H1 (cell line): ENCODE measurements at regions not wholly inside any gene's neighbourhood (a gene's known extent, or its start where the extent isn't known, plus 50 kb on each side); places are given as distances from the start of the nearest gene placed in this dataset.

ENCODE experiments used
- CTCF ChIA-PET: fragments of 300-600 bp; sonication (Branson Sonifier 250); formaldehyde crosslinking; loops from one replicate; lab custom pipeline; 2021; ENCODE audit not compliant: partially characterized antibody; lab: Charles Lee
- POLR2A ChIA-PET: fragments of 300-600 bp; sonication (Branson Sonifier 250); formaldehyde crosslinking; loops from one replicate; lab custom pipeline; 2021; ENCODE audit warnings: inconsistent platforms; ENCODE audit not compliant: partially characterized antibody; lab: Charles Lee
- DNase-seq, 2 experiments: peaks; one replicate each; pipeline versions ENCODE4 v3.0.0 to v3.0.0-alpha.2; 2010 to 2022; ENCODE audit warnings: low spot score in 2 of 2, low read depth in 1 of 2, mixed read lengths in 1 of 2
- FAIRE-seq: peaks from 2 replicates; lab custom pipeline; 2011; peaks lifted over from hg19 to GRCh38; lab: Jason Lieb, UNC
- H2AFZ ChIP-seq: 2 replicates; pipeline ENCODE4 v1.8.1; 2012; ENCODE audit warnings: low read length, inconsistent platforms
- H2AK5ac ChIP-seq: 2 replicates; pipeline ENCODE4 v1.6.1; 2013; ENCODE audit warnings: low read depth, low read length
- H2BK120ac ChIP-seq: replicated peaks from 2 replicates; pipeline ENCODE3; 2013; ENCODE audit warnings: low read depth, low read length, inconsistent platforms
- H2BK12ac ChIP-seq: 2 replicates; pipeline ENCODE4 v1.6.1; 2013; ENCODE audit warnings: low read depth, low read length
- H2BK15ac ChIP-seq: 2 replicates; pipeline ENCODE4 v1.6.1; 2013; ENCODE audit warnings: low read length
- H2BK20ac ChIP-seq: 2 replicates; pipeline ENCODE4 v1.6.1; 2013; ENCODE audit warnings: low read length
- H2BK5ac ChIP-seq: 2 replicates; pipeline ENCODE4 v1.6.1; 2013; ENCODE audit warnings: low read depth, low read length
- H3K14ac ChIP-seq: 2 replicates; pipeline ENCODE4 v1.6.1; 2013; ENCODE audit warnings: inconsistent platforms; ENCODE audit not compliant: insufficient read length
- H3K18ac ChIP-seq: 2 replicates; pipeline ENCODE4 v1.6.1; 2013; ENCODE audit warnings: low read length; ENCODE audit errors: extremely low read depth
- H3K23ac ChIP-seq: 2 replicates; pipeline ENCODE4 v1.6.1; 2013; ENCODE audit warnings: inconsistent platforms; ENCODE audit not compliant: insufficient read length
- H3K23me2 ChIP-seq: 2 replicates; pipeline ENCODE4 v1.6.1; 2013; ENCODE audit warnings: low read depth, low read length
- H3K27ac ChIP-seq: 2 replicates; pipeline ENCODE4 v1.6.1; 2011; ENCODE audit warnings: low read depth, low read length, inconsistent platforms
- H3K27me3 ChIP-seq, 4 experiments: replicated peaks in 1 of 4; 1 replicate in 1 of 4; 2 replicates in 3 of 4; pipeline versions ENCODE4 v1.6.1 to v1.8.1; 2011 to 2013; ENCODE audit warnings: low read length in 3 of 4, mild to moderate bottlenecking in 3 of 4, inconsistent platforms in 2 of 4, mixed read lengths in 2 of 4, moderate library complexity in 1 of 4; ENCODE audit not compliant: control insufficient read depth in 3 of 4, insufficient read depth in 3 of 4; ENCODE audit errors: extremely low read depth in 1 of 4
- H3K36me3 ChIP-seq, 4 experiments: 2 replicates each; pipeline versions ENCODE4 v1.6.1 to v1.8.1; 2011 to 2013; ENCODE audit warnings: mild to moderate bottlenecking in 4 of 4, low read length in 3 of 4, moderate library complexity in 2 of 4, control low read depth in 1 of 4, inconsistent platforms in 1 of 4; ENCODE audit not compliant: insufficient read depth in 4 of 4, control insufficient read depth in 2 of 4
- H3K4ac ChIP-seq: replicated peaks from 2 replicates; pipeline ENCODE3; 2013; ENCODE audit warnings: low read length, low read depth, mixed read lengths, inconsistent platforms; ENCODE audit not compliant: insufficient read length
- H3K4me1 ChIP-seq, 4 experiments: replicated peaks in 1 of 4; 1 replicate in 1 of 4; 2 replicates in 3 of 4; pipeline versions ENCODE4 v1.6.1 to v1.8.1; 2011 to 2013; ENCODE audit warnings: low read length in 3 of 4, inconsistent platforms in 2 of 4, mixed read lengths in 1 of 4; ENCODE audit not compliant: insufficient read depth in 4 of 4, control insufficient read depth in 3 of 4
- H3K4me2 ChIP-seq, 2 experiments: 2 replicates each; pipeline versions ENCODE4 v1.6.1 to v1.8.1; 2011 to 2013; ENCODE audit warnings: low read depth in 2 of 2, low read length in 2 of 2, control low read depth in 1 of 2, inconsistent platforms in 1 of 2, mild to moderate bottlenecking in 1 of 2; ENCODE audit not compliant: insufficient read depth in 1 of 2
- H3K4me3 ChIP-seq, 4 experiments: fragments of 200-600, 300-600 bp in 1 of 4; sonication (generic), shearing (Covaris generic), sonication (Bioruptor Twin) in 1 of 4; 2 replicates each; pipeline versions ENCODE4 v1.5.1 to v1.8.1; 2011 to 2016; ENCODE audit warnings: low read length in 4 of 4, low read depth in 3 of 4, control low read depth in 2 of 4, inconsistent platforms in 2 of 4, mild to moderate bottlenecking in 2 of 4, mixed read lengths in 1 of 4, moderate library complexity in 1 of 4; ENCODE audit not compliant: insufficient read depth in 2 of 4; ENCODE audit errors: extremely low read depth in 1 of 4
- H3K56ac ChIP-seq: replicated peaks from 2 replicates; pipeline ENCODE3; 2013; ENCODE audit warnings: low read depth, mild to moderate bottlenecking, mixed read lengths, low read length, inconsistent platforms; ENCODE audit not compliant: insufficient read length
- H3K79me1 ChIP-seq: 2 replicates; pipeline ENCODE4 v1.6.1; 2013; ENCODE audit warnings: low read depth, low read length, control low read depth
- H3K79me2 ChIP-seq, 2 experiments: 2 replicates each; pipeline versions ENCODE4 v1.6.1 to v1.8.1; 2012 to 2013; ENCODE audit warnings: low read length in 2 of 2, mild to moderate bottlenecking in 2 of 2, inconsistent platforms in 1 of 2; ENCODE audit not compliant: insufficient read depth in 2 of 2, control insufficient read depth in 1 of 2
- H3K9ac ChIP-seq, 4 experiments: replicated peaks in 1 of 4; 1 replicate in 1 of 4; 2 replicates in 3 of 4; pipeline versions ENCODE4 v1.6.1 to v1.8.1; 2011 to 2013; ENCODE audit warnings: low read depth in 3 of 4, low read length in 3 of 4, control low read depth in 2 of 4, mild to moderate bottlenecking in 2 of 4, moderate library complexity in 2 of 4, inconsistent platforms in 1 of 4; ENCODE audit errors: extremely low read depth in 1 of 4
- H3K9me3 ChIP-seq, 2 experiments: 2 replicates each; pipeline versions ENCODE4 v1.6.1 to v1.8.1; 2012 to 2013; ENCODE audit warnings: mild to moderate bottlenecking in 2 of 2, moderate library complexity in 2 of 2, control low read depth in 1 of 2, inconsistent platforms in 1 of 2, low read depth in 1 of 2, low read length in 1 of 2, mixed read lengths in 1 of 2; ENCODE audit not compliant: insufficient read depth in 2 of 2
- H4K20me1 ChIP-seq, 2 experiments: replicated peaks in 1 of 2; 2 replicates each; pipeline versions ENCODE3 to v1.8.1; 2011 to 2013; ENCODE audit warnings: inconsistent platforms in 2 of 2, low read length in 2 of 2, mild to moderate bottlenecking in 1 of 2; ENCODE audit not compliant: insufficient read depth in 2 of 2, control insufficient read depth in 1 of 2
- H4K5ac ChIP-seq: 2 replicates; pipeline ENCODE4 v1.6.1; 2013; ENCODE audit warnings: low read length, low read depth, mixed read lengths, inconsistent platforms; ENCODE audit not compliant: insufficient read length
- H4K8ac ChIP-seq: 2 replicates; pipeline ENCODE4 v1.8.0; 2013; ENCODE audit warnings: mild to moderate bottlenecking, moderate library complexity, low read length, inconsistent platforms; ENCODE audit not compliant: insufficient read depth; ENCODE audit errors: extremely low read depth
- H4K91ac ChIP-seq: replicated peaks from 2 replicates; pipeline ENCODE3; 2013; ENCODE audit warnings: low read length, mixed read lengths, inconsistent platforms; ENCODE audit not compliant: insufficient read length
- WGBS, 2 experiments: shearing (Covaris generic) in 1 of 2; methylation state at CpG; one replicate each; pipeline versions ENCODE4 v1.1.6 to v1.1.7; 2013 to 2015; ENCODE audit warnings: low lambda C conversion rate in 2 of 2, mixed read lengths in 2 of 2, inconsistent platforms in 1 of 2, low coverage in 1 of 2, missing lambda C conversion rate in 1 of 2; ENCODE audit not compliant: insufficient replicate concordance in 2 of 2, insufficient coverage in 1 of 2, insufficient read length in 1 of 2; ENCODE audit errors: extremely low coverage in 1 of 2, missing lambda C conversion rate in 1 of 2; 5-methylcytosine and 5-hydroxymethylcytosine counted together

- Histone ChIP-seq H3K56ac (no peak overlapping the region), H2BK120ac (no peak overlapping the region), H3K27ac (no peak overlapping the region), H3K23me2 (no peaks in the 10 kb centered on the region), H2BK5ac (no peak overlapping the region), H3K27me3 (no peaks in the 10 kb centered on the region), H3K4me2 (no peak overlapping the region), H3K36me3 (no peaks in the 10 kb centered on the region), H3K4me3 (no peak overlapping the region), H3K18ac (no peak overlapping the region), H3K9me3 (no peaks in the 10 kb centered on the region), H4K8ac (no peak overlapping the region), H3K4me1 (no peaks in the 10 kb centered on the region), H2AK5ac (no peak overlapping the region), H2BK15ac (no peak overlapping the region), H3K4ac (no peak overlapping the region), H3K79me1 (no peaks in the 10 kb centered on the region), H4K5ac (no peak overlapping the region), H4K20me1 (no peaks in the 10 kb centered on the region), H3K9ac (no peak overlapping the region), H2BK20ac (no peak overlapping the region), H3K23ac (no peak overlapping the region), H2AFZ (no peak overlapping the region), H3K79me2 (no peaks in the 10 kb centered on the region), H3K14ac (no peak overlapping the region), H4K91ac (no peak overlapping the region), H2BK12ac (no peak overlapping the region)
- no peak for DNase-seq
- CTCF ChIA-PET = interaction anchor here (0.8 kb wide), 1 partner anchor 43 kb away, joined by 4 read pairs; no protein-coding TSS in a partner anchor
- FAIRE-seq = no peak
- POLR2A ChIA-PET = no interaction called here
- 88% methylated on average over 4 of the region's 4 CpGs; no CpG with 5 or more reads in 1 of the 2 experiments for WGBS, 2 experiments
Observed at GRCh38 chr9:86529496-86530275, 175.5 kb upstream of the TUT7 start.
